Esophagus squamous epithelium (tissue), 4 donors: ENCODE measurements at regions not wholly inside any gene's neighbourhood (a gene's known extent, or its start where the extent isn't known, plus 50 kb on each side); places are given as distances from the start of the nearest gene placed in this dataset.

ENCODE experiments used
- CTCF ChIP-seq, 6 experiments: fragments of 450-650 bp in 4 of 6; fragments of 200-600 bp in 2 of 6; sonication (generic) in 2 of 6; IDR thresholded peaks; one replicate each; pipeline ENCODE4 v1.5.1; 2016 to 2019; ENCODE audit warnings: antibody characterized with exemption in 6 of 6, mild to moderate bottlenecking in 4 of 6, moderate library complexity in 4 of 6
- POLR2A ChIP-seq, 4 donors: fragments of 450-650 bp; IDR thresholded peaks; one replicate each; pipeline ENCODE4 v1.6.1; 2017; ENCODE audit warnings: antibody characterized with exemption in 4 of 4, mild to moderate bottlenecking in 4 of 4, moderate library complexity in 3 of 4

DNA sequence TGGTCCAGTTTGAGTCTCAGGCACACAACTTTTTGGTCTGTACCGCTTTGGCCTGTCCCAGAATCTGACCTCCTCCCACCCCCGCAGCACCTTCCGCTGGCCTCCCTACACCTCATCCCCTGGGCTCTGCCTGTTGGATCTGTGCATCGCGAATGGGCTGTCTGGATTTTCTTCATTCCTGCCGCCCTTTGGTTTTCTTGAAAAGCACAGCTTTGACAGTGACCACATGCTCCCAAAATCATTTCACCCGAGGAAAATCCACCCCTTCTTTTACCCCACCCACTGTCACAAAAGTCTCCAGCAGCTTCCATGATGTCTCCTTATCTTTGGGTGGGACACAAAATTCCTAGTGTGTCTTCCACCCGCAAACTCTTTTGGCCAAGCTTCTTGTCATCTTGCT lies 65.0 kb upstream of the SSX2IP start:
- TF ChIP-seq CTCF (IDR thresholded peaks at IDR 0.05) (no peak), POLR2A (IDR thresholded peaks at IDR 0.05) (no peak)
